IPS-18a (cell line): ENCODE measurements at regions not wholly inside any gene's neighbourhood (a gene's known extent, or its start where the extent isn't known, plus 50 kb on each side); places are given as distances from the start of the nearest gene placed in this dataset.
"Not testable (repeated sequence)": the region's sequence is repeated elsewhere in the genome, so short reads cannot be mapped to it uniquely, and the experiment has no call there.

ENCODE experiments used
- H3K27ac ChIP-seq: one replicate; pipeline ENCODE4 v1.5.1; 2013; ENCODE audit warnings: low read length
- H3K27me3 ChIP-seq: one replicate; pipeline ENCODE4 v1.6.1; 2013; ENCODE audit warnings: mild to moderate bottlenecking, low read length; ENCODE audit not compliant: control insufficient read depth, insufficient read depth
- H3K36me3 ChIP-seq: one replicate; pipeline ENCODE4 v1.6.1; 2013; ENCODE audit warnings: low read depth, low read length; ENCODE audit not compliant: control insufficient read depth
- H3K4me1 ChIP-seq: one replicate; pipeline ENCODE4 v1.6.1; 2013; ENCODE audit warnings: low read depth, low read length; ENCODE audit not compliant: control insufficient read depth
- H3K4me3 ChIP-seq: one replicate; pipeline ENCODE4 v1.5.1; 2013; ENCODE audit warnings: low read length
- H3K9ac ChIP-seq: one replicate; pipeline ENCODE4 v1.6.1; 2013; ENCODE audit warnings: mild to moderate bottlenecking, low read length, moderate library complexity
- H3K9me3 ChIP-seq: one replicate; pipeline ENCODE4 v1.6.1; 2013; ENCODE audit warnings: low read depth, low read length; ENCODE audit not compliant: control insufficient read depth

GRCh38 chr7:142520885-142521284, 228.4 kb upstream of the PRSS1 start:
- not testable (repeated sequence) for H3K4me3 ChIP-seq, H3K9me3 ChIP-seq, H3K9ac ChIP-seq, H3K27ac ChIP-seq, H3K36me3 ChIP-seq, H3K4me1 ChIP-seq, H3K27me3 ChIP-seq

DNA sequence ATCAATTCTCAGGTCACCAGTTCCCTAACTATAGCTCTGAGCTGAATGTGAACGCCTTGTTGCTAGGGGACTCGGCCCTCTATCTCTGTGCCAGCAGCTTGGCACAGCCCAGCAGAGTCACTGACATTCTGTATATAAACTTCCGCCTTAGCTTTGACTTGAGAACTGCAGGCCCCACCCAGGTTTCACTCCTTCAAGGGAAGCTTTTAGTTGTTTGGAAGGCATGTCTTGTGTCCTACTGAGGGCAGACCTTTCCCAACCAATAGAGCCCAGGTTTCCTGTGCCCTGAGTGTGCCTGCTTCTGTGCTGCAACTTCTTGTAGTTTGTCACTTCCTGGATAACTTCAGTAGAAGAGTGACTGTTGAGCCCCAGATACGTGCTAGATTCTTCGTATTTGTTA, 228.8 kb upstream of the PRSS1 start:
- H3K4me1 ChIP-seq, H3K27me3 ChIP-seq, H3K9me3 ChIP-seq, H3K9ac ChIP-seq, H3K36me3 ChIP-seq, H3K4me3 ChIP-seq, H3K27ac ChIP-seq: not testable (repeated sequence)

DNA sequence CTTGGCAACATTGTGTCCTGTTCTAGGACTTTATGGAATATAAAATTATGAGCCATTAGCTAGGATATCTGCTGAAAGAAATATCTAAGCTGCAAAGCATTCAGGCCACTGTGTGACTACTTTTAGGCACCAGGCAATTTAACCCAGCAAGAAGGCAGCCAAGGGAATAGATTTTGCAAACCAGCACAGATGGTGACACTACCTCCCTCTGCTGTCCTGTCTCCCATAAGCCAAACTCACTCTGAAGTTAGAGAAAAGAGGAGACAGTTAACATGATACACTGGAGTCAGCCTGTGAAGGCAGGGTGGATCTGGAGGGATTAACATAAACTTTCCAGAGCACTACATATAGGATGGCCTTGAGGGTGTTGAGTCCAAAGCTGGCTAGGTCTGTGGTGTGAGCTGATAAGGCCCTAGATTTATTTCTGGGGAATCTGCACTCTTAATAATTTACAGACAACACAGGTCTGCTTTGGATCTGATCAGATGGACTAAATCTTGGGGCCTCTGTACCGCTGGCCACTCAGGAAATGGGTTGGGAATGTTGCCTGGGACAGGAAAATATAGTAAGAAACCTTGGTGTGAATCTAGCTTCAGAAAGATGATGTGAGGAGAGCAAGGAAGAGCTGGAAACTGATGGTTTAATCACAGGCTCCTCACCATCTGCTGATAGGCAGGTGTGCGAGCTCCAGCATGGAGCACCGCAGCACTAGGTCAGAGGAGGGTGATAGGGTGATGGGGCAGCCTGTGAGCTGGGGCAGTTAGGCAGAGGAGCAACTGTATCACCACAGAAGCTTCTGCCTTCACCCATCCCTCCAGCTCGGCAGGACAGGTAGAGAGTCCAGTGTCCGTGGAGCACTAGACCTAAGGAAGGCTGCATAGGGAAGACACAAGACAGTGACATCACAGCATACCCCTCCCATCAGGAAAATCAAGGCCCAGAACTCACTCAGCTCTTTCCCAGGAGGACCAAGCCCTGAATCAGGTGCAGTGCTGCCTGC, 229.9 kb upstream of the PRSS1 start:
- H3K9me3 ChIP-seq: no peaks in the 10 kb centered on the region
- H3K36me3 ChIP-seq: no peaks in the 10 kb centered on the region
- H3K9ac ChIP-seq: no peak overlapping the region
- no peak overlapping the region for H3K4me3 ChIP-seq
- H3K4me1 ChIP-seq: no peaks in the 10 kb centered on the region
- H3K27me3 ChIP-seq: no peaks in the 10 kb centered on the region
- no peak overlapping the region for H3K27ac ChIP-seq

- Histone ChIP-seq H3K27ac (no peak overlapping the region), H3K36me3 (no peaks in the 10 kb centered on the region), H3K9ac (no peak overlapping the region), H3K4me1 (no peaks in the 10 kb centered on the region), H3K4me3 (no peak overlapping the region), H3K9me3 (no peaks in the 10 kb centered on the region), H3K27me3 (no peaks in the 10 kb centered on the region)
Measured at GRCh38 chr7:142516038-142516501, 233.2 kb upstream of the PRSS1 start.

DNA sequence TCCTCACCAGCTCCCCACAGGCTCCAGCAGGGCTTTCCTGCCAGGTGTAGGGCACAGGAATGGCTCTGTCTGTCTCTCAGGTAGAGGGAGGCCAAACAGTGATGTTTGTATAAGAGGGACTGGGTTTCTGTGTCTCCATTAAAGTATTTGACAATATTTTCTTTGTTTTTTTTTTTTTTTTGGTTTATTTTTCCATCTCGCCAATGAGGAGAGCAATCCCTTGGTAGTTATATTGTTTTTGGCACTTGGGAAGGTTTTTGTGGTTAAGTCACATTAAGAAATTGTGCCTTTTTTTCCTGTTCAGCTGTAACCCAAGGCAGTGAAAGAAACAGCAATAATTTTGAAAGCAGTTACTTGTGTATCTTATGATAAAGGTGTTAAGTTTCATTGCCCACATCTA, 234.6 kb upstream of the PRSS1 start:
- H3K27ac ChIP-seq, H3K9ac ChIP-seq, H3K4me3 ChIP-seq, H3K4me1 ChIP-seq, H3K36me3 ChIP-seq, H3K27me3 ChIP-seq, H3K9me3 ChIP-seq: not testable (repeated sequence)

GRCh38 chr7:142513178-142513955, 235.9 kb upstream of the PRSS1 start:
- Histone ChIP-seq H3K4me3 (no peak overlapping the region), H3K9ac (no peak overlapping the region), H3K36me3 (no peaks in the 10 kb centered on the region), H3K27ac (no peak overlapping the region), H3K27me3 (no peaks in the 10 kb centered on the region), H3K9me3 (no peaks in the 10 kb centered on the region), H3K4me1 (no peaks in the 10 kb centered on the region)

DNA sequence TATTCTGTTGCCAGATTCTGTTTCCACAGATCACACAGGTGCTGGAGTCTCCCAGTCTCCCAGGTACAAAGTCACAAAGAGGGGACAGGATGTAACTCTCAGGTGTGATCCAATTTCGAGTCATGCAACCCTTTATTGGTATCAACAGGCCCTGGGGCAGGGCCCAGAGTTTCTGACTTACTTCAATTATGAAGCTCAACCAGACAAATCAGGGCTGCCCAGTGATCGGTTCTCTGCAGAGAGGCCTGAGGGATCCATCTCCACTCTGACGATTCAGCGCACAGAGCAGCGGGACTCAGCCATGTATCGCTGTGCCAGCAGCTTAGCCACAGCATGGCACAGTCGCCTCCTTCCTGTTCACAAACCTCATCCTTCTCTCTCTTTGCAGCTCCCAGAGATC, 237.5 kb upstream of the PRSS1 start:
- Histone ChIP-seq H3K27me3 (no peaks in the 10 kb centered on the region), H3K36me3 (no peaks in the 10 kb centered on the region), H3K4me3 (no peak overlapping the region), H3K9ac (no peak overlapping the region), H3K4me1 (no peaks in the 10 kb centered on the region), H3K27ac (no peak overlapping the region), H3K9me3 (no peaks in the 10 kb centered on the region)

GRCh38 chr7:142511374-142511773, 237.9 kb upstream of the PRSS1 start:
- Histone ChIP-seq H3K27me3 (no peaks in the 10 kb centered on the region), H3K36me3 (no peaks in the 10 kb centered on the region), H3K9me3 (no peaks in the 10 kb centered on the region), H3K9ac (no peak overlapping the region), H3K4me1 (no peaks in the 10 kb centered on the region), H3K27ac (no peak overlapping the region), H3K4me3 (no peak overlapping the region)

DNA sequence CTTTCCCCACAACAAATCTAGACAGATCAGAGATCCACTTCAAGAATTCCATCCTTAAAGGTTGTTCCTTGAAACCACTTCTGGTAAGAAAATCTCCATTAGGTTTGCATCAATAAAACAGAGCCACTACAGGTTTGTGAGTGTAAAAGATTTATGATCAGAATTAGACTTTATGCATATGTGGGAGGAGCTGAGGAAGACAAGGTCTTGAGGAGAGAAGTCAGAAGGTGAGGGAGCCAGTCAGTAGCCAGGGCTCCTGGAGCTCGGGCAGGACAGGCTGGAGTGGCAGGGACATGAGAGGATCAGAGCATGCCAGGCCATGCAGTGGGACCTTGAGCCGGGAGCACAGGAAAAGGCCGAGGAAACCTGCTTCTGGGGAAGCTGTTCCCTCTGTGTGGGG, 240.0 kb upstream of the PRSS1 start:
- H3K36me3 ChIP-seq, H3K27me3 ChIP-seq, H3K9me3 ChIP-seq, H3K4me1 ChIP-seq, H3K9ac ChIP-seq, H3K27ac ChIP-seq, H3K4me3 ChIP-seq: not testable (repeated sequence)

DNA sequence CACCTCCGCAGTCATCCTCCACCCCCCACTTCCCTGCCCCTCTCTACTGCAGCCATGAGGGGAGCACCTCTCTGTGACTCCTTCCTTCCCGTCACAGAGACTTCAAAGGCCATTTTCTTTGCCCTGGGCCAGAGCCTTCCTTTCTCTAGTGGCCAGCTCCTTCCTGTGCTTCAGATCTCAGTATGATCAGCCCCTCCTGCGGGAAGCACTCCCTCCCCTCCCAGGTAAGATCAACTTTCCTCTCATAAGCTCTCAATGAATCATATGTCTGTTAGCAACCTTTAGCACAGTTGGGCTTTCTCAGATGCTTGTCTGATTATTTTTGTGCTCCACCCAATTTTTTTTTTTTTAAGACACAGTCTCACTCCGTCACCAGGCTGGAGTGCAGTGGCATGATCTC, 241.0 kb upstream of the PRSS1 start:
- H3K27me3 ChIP-seq: no peaks in the 10 kb centered on the region
- H3K4me3 ChIP-seq: no peak overlapping the region
- no peaks in the 10 kb centered on the region for H3K9me3 ChIP-seq
- no peak overlapping the region for H3K27ac ChIP-seq
- H3K36me3 ChIP-seq: no peaks in the 10 kb centered on the region
- no peaks in the 10 kb centered on the region for H3K4me1 ChIP-seq
- no peak overlapping the region for H3K9ac ChIP-seq

DNA sequence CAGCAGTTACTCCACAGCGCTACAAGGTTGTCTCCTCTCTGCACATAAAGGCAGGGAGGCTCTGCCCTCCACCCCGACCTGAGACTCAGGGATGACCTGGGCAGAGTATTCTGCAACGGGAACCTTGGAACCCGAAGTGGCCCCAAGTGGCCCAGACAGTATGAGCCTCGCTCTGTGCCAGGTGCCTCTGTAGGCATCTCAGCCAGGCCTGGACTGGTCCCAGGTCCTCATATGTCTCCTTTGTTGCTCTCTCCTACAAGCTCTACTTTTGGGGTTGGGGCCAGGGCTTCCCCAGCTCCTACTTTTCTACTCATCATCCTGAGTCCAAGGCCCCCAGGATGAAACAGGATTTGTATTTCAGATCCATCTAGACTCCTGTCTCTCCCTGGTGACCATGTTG, 241.5 kb upstream of the PRSS1 start:
- H3K9ac ChIP-seq: no peak overlapping the region
- no peaks in the 10 kb centered on the region for H3K27me3 ChIP-seq
- no peak overlapping the region for H3K4me3 ChIP-seq
- no peaks in the 10 kb centered on the region for H3K4me1 ChIP-seq
- H3K9me3 ChIP-seq: no peaks in the 10 kb centered on the region
- no peaks in the 10 kb centered on the region for H3K36me3 ChIP-seq
- no peak overlapping the region for H3K27ac ChIP-seq
